ENCODE measurements at regions not wholly inside any gene's neighbourhood (a gene's known extent, or its start where the extent isn't known, plus 50 kb on each side); places are given as distances from the start of the nearest gene placed in this dataset.

GRCh38 chr1:48105165-48105564, 108.0 kb upstream of the TRABD2B start:
- TF ChIP-seq, protein P1, sequence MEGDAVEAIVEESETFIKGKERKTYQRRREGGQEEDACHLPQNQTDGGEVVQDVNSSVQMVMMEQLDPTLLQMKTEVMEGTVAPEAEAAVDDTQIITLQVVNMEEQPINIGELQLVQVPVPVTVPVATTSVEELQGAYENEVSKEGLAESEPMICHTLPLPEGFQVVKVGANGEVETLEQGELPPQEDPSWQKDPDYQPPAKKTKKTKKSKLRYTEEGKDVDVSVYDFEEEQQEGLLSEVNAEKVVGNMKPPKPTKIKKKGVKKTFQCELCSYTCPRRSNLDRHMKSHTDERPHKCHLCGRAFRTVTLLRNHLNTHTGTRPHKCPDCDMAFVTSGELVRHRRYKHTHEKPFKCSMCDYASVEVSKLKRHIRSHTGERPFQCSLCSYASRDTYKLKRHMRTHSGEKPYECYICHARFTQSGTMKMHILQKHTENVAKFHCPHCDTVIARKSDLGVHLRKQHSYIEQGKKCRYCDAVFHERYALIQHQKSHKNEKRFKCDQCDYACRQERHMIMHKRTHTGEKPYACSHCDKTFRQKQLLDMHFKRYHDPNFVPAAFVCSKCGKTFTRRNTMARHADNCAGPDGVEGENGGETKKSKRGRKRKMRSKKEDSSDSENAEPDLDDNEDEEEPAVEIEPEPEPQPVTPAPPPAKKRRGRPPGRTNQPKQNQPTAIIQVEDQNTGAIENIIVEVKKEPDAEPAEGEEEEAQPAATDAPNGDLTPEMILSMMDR (IDR thresholded peaks at IDR 0.05), result no peak
- no peak for TF ChIP-seq POLR2AphosphoS5 (IDR thresholded peaks at IDR 0.05; ENCODE audit: insufficient read depth in 1 of 2, low read depth in 1 of 2)

Data from vagina (tissue), 2 donors.